ENCODE measurements at regions not wholly inside any gene's neighbourhood (a gene's known extent, or its start where the extent isn't known, plus 50 kb on each side); places are given as distances from the start of the nearest gene placed in this dataset.

DNA sequence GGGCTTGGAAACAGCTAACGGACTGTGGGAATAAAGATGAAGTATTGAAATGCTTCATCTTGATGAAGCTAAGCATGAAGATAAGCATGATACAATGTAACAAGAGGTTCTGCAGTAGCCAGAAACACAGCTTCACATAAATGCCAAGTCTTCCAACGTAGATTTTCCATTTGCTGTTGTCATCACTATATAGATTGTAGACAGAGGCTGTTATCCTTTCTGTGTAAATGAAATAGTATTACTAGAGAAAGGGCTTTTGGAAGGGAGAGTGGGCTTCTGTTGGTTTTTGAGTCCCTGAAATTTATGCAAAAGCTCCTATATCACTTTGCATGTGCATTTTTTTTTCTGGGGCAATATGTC, 649.0 kb downstream of the RNF144B start:
- Histone ChIP-seq H3F3A (ENCODE audit: insufficient read depth, low read length) (no peaks in the 10 kb centered on the region), H3K4me1 (ENCODE audit: insufficient read depth, low read length, severe bottlenecking) (no peaks in the 10 kb centered on the region), H3K4me2 (ENCODE audit: low read length) (no peak overlapping the region), H3K9me3 (ENCODE audit: low read length) (no peaks in the 10 kb centered on the region), H3K9me2 (ENCODE audit: low read depth, low read length) (no peaks in the 10 kb centered on the region), H3K36me3 (ENCODE audit: insufficient read depth, low read length) (no peaks in the 10 kb centered on the region), H3K27me3 (ENCODE audit: insufficient read depth, low read length) (no peaks in the 10 kb centered on the region), H4K20me1 (ENCODE audit: insufficient read depth, low read length) (no peaks in the 10 kb centered on the region), H2AFZ (ENCODE audit: low read length) (no peak overlapping the region), H3K27ac (ENCODE audit: low read depth, low read length, poor library complexity, severe bottlenecking) (no peak overlapping the region), H3K9ac (ENCODE audit: low read length) (no peak overlapping the region), H3K4me3 (ENCODE audit: low read depth, low read length, poor library complexity, severe bottlenecking) (no peak overlapping the region), H3K79me2 (ENCODE audit: insufficient read depth, low read length) (no peaks in the 10 kb centered on the region)
- no peak for TF ChIP-seq EZH2 (IDR thresholded peaks at IDR 0.05; ENCODE audit: borderline replicate concordance, low read length)
- TF ChIP-seq, protein P1, sequence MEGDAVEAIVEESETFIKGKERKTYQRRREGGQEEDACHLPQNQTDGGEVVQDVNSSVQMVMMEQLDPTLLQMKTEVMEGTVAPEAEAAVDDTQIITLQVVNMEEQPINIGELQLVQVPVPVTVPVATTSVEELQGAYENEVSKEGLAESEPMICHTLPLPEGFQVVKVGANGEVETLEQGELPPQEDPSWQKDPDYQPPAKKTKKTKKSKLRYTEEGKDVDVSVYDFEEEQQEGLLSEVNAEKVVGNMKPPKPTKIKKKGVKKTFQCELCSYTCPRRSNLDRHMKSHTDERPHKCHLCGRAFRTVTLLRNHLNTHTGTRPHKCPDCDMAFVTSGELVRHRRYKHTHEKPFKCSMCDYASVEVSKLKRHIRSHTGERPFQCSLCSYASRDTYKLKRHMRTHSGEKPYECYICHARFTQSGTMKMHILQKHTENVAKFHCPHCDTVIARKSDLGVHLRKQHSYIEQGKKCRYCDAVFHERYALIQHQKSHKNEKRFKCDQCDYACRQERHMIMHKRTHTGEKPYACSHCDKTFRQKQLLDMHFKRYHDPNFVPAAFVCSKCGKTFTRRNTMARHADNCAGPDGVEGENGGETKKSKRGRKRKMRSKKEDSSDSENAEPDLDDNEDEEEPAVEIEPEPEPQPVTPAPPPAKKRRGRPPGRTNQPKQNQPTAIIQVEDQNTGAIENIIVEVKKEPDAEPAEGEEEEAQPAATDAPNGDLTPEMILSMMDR (IDR thresholded peaks at IDR 0.05; ENCODE audit: low read length), result no peak

- H4K20me1 ChIP-seq (ENCODE audit: insufficient read depth, low read length), result no peaks in the 10 kb centered on the region
- TF ChIP-seq EZH2 (IDR thresholded peaks at IDR 0.05; ENCODE audit: borderline replicate concordance, low read length), result no peak
- TF ChIP-seq, protein P1 (IDR thresholded peaks at IDR 0.05; ENCODE audit: low read length), result no peak
- no peak overlapping the region for H3K4me2 ChIP-seq (ENCODE audit: low read length)
- H3K9ac ChIP-seq (ENCODE audit: low read length), result no peak overlapping the region
- no peaks in the 10 kb centered on the region for H3K9me3 ChIP-seq (ENCODE audit: low read length)
- no peak overlapping the region for H3K27ac ChIP-seq (ENCODE audit: low read depth, low read length, poor library complexity, severe bottlenecking)
- H3F3A ChIP-seq (ENCODE audit: insufficient read depth, low read length), result no peaks in the 10 kb centered on the region
- no peaks in the 10 kb centered on the region for H3K27me3 ChIP-seq (ENCODE audit: insufficient read depth, low read length)
- no peak overlapping the region for H3K4me3 ChIP-seq (ENCODE audit: low read depth, low read length, poor library complexity, severe bottlenecking)
- H3K4me1 ChIP-seq (ENCODE audit: insufficient read depth, low read length, severe bottlenecking), result no peaks in the 10 kb centered on the region
- no peak overlapping the region for H2AFZ ChIP-seq (ENCODE audit: low read length)
- no peaks in the 10 kb centered on the region for H3K36me3 ChIP-seq (ENCODE audit: insufficient read depth, low read length)
- no peaks in the 10 kb centered on the region for H3K9me2 ChIP-seq (ENCODE audit: low read depth, low read length)
- no peaks in the 10 kb centered on the region for H3K79me2 ChIP-seq (ENCODE audit: insufficient read depth, low read length)
These were observed 650.5 kb downstream of the RNF144B start for GRCh38 chr6:19037607-19038006.

- no peak overlapping the region for H3K27ac ChIP-seq (ENCODE audit: low read depth, low read length, poor library complexity, severe bottlenecking)
These were observed 652.1 kb downstream of the RNF144B start for GRCh38 chr6:19039287-19039686.

More at GRCh38 chr6:19039287-19039686, 652.1 kb downstream of the RNF144B start:
- Histone ChIP-seq H3K79me2 (ENCODE audit: insufficient read depth, low read length) (no peaks in the 10 kb centered on the region), H2AFZ (ENCODE audit: low read length) (no peak overlapping the region), H3K4me2 (ENCODE audit: low read length) (no peak overlapping the region), H3K9me3 (ENCODE audit: low read length) (no peaks in the 10 kb centered on the region), H3F3A (ENCODE audit: insufficient read depth, low read length) (no peaks in the 10 kb centered on the region), H3K9me2 (ENCODE audit: low read depth, low read length) (no peaks in the 10 kb centered on the region), H3K9ac (ENCODE audit: low read length) (no peak overlapping the region), H3K27me3 (ENCODE audit: insufficient read depth, low read length) (no peaks in the 10 kb centered on the region), H3K36me3 (ENCODE audit: insufficient read depth, low read length) (no peaks in the 10 kb centered on the region), H3K4me1 (ENCODE audit: insufficient read depth, low read length, severe bottlenecking) (no peaks in the 10 kb centered on the region), H4K20me1 (ENCODE audit: insufficient read depth, low read length) (no peaks in the 10 kb centered on the region), H3K4me3 (ENCODE audit: low read depth, low read length, poor library complexity, severe bottlenecking) (no peak overlapping the region)
- TF ChIP-seq, protein P1 (IDR thresholded peaks at IDR 0.05; ENCODE audit: low read length), result no peak
- TF ChIP-seq EZH2 (IDR thresholded peaks at IDR 0.05; ENCODE audit: borderline replicate concordance, low read length), result no peak

Measured in OCI-LY1 (cell line).